ENCODE measurements at regions not wholly inside any gene's neighbourhood (a gene's known extent, or its start where the extent isn't known, plus 50 kb on each side); places are given as distances from the start of the nearest gene placed in this dataset.

DNA sequence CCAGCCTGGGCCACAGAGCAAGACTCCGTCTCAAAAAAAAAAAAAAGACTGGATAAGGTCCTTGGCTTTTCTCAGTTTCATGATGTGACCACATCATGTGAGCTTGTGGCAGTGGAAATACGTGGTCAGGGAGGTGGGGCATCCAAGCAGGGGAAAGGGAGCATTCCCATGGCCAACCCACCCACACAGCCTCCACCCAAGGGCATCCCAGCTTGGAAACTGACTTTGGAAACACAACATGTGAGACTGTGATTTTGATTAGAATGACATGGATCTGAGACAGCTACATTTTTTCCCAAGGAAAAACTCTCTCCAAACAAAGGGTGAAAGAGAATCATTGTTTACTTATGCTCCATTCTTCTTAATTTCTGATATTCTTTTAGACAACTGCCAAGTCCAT is 405.0 kb upstream of the ZNF507 start:
- no peak for DNase-seq (ENCODE audit: low read depth, low spot score)

DNA sequence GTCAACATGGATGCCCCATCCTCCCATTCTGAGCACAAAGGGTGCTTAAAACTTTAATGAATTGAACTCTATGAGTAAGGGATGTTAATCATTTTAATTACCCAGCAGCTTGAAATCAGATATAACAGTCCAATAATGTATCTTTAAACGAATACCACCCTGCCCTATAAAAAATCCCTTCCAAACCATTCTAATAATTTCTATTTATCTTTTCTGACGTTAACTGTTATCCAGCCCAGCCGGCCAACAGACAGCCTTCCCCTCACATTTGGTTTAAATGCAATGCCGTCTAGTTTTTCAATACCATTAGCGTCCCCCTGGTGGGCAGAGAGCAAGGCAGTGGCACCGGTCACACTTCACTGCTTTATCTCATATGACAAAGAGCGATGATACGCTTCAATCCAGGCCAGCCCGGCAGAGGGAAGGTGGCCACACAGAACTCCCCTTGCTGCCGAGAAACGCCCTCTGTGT is 402.2 kb upstream of the ZNF507 start:
- no peak for DNase-seq (ENCODE audit: low read depth, low spot score)

DNA sequence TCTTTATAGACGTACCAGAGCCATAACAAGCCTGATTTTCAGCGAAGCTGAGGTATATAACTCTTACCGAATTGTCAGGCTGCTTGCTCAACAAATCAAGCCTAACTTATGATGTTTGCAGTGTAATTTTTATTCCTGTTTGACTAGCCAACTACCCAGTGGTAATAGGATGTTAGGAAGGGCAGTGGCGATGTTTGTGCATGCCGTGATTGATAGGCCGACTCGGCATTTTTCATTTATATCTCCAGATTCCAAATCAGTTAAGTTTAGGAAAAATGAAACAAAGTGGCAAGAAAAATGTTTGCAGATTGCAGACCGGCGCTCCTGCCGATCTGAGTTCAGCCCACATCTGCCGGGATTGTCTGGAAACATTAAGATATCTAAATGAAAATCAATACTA is 401.6 kb upstream of the ZNF507 start:
- DNase-seq (ENCODE audit: low read depth, low spot score): no peak

DNA sequence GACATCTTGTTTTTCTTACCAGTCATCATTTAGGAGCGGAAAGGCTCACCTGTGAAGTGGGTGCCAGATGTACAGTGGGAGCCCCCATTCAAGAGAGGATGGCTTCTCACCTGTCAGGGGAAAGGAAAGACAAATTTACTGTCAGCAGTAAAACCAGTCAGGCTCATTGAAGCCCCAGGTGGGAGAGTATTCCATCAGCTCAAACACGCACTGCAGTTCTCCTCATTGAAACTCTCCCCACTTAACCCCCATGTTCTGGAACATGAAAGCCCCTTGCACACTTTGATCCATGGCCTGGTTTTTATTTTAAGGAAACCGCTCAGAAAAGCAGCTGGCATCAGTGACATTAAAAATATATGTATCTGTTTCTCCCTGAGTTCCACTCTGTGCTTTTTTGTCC is 401.1 kb upstream of the ZNF507 start:
- no peak for DNase-seq (ENCODE audit: low read depth, low spot score)

DNA sequence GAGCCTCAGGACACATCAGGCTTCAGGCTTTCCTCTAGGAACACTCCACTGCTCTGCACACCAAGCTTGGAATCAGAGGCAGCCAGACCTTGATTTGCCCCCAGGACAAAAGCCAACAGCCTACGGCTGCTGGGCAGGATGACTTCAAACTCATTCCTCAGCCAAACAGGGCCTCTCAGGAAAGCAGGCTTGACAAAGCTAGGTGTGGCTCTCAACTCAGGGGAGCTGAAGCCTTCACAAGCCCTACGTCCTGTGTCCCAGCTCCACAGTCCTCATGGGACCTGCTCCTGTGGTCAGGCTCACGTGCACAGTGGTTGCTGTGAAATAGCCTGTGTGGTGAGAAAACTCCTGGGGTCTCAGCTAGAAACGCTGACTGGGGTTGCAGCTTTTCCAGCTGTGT is 398.9 kb upstream of the ZNF507 start:
- no peak for DNase-seq (ENCODE audit: low read depth, low spot score)

DNA sequence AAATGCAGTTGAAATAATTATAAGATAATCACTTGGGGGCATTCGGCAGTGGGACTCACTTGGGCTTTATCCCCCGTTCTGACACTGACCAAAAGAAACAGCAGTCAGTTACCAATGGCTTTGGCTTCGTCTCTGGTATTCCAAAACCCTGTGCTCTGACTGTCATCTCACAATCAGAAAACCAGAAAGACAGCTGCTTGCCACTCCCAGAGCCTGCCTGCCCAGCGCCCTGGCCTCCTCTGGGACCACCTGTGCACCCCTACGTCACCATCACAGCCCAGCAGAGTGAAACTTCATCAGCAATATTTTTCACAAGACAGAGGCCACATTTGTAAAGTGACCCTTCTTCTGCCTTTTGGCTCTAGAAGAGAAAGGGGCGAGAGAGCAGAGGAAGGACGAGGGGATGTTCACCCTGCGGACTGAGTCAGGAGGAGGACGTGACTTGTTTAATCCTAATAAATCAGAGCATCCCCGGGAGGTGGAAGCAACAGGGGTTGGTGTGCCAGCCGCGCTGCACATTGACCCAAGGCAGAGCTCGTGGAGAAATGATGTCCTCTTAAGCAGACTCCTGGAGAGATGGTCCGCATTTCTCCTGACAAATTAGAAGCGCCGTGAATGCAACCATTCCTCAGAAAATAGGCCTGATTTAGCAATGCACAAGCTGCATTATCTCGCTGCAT is 397.8 kb upstream of the ZNF507 start:
- no peak for DNase-seq (ENCODE audit: low read depth, low spot score)

DNA sequence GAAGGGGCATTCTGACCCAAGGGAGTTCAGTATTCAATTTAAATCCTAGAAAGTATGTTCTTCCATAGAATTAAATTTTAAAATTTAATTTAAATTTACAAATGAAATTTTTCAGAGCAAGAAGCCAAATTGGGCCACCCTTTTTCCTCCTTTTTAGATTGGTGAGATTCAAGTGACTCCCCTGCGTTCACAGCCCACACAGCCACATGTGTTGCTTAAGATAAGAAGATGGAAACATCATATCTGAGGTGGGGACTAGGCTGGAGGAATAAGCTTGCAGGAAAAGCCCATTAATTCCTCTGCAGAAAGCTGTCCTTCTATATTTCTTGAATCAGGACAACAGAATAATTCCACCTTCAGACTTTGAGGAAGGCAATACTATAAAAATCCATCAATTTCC is 392.7 kb upstream of the ZNF507 start:
- no peak for DNase-seq (ENCODE audit: low read depth, low spot score)

DNA sequence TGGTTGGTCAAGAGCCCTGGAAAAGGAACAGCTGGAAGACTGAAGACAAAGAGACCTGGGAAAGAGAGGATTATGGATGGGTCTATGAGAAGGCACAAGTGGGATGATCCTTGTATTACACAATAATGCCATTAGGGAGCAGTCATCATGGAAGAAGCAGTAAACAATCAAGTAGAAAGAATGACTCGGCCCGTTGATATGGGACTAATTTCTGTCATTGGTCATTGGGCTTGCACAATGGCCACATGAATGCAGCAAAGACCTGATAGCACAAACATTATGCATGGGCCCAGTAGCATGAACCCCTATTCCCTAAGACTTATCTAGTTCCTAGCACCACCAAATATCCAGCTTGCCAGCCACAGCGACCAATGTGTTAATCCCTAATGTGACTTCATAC is 390.3 kb upstream of the ZNF507 start:
- no peak for DNase-seq (ENCODE audit: low read depth, low spot score)

DNA sequence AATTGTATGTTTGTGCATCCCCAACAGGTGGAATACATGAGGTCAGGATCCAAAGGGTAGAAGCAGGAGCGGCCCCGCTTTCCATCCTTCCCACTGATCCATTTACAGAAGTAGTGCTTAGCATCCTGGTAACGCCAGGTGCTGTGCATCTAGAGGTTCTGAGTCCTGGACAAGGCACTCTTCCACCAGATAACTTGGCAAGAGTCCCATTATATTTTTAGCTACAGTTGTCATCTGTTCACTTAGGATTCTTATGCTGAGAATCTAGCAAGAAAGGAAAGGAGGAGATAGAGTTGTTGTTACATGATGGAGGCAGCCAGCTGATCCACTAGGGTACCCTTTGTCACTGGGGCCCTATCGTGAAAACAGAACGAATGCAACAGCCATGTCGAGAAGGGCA is 389.5 kb upstream of the ZNF507 start:
- DNase-seq (ENCODE audit: low read depth, low spot score): no peak

DNA sequence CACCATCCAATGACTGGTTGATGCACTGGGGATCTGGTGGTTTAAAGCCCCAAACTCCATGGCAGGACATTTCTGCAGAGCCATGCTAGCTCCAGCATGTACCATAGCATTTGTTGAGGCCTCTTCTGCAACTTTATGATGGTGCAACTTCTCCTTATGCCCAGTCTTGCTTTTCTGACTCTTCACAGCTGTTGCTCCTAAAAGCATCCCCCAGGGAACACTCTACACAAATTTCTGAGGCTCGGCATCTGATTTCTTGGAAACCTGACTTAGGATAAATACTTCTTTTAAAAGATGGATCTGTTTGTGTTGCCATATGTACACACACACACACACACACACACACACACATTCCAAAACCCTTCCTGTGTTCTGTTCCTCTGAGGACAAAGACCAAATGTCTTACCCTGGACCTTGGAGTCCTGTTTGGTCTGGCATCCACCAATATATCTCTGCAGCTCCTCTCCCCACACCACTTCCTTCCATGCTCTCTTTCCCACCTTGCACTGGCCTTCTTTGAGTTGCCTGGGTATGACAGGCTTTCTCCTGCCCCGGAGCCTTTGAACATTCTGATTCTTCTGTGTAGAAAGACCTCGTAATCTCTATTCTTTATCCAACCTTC is 388.5 kb upstream of the ZNF507 start:
- DNase-seq (ENCODE audit: low read depth, low spot score): no peak

DNA sequence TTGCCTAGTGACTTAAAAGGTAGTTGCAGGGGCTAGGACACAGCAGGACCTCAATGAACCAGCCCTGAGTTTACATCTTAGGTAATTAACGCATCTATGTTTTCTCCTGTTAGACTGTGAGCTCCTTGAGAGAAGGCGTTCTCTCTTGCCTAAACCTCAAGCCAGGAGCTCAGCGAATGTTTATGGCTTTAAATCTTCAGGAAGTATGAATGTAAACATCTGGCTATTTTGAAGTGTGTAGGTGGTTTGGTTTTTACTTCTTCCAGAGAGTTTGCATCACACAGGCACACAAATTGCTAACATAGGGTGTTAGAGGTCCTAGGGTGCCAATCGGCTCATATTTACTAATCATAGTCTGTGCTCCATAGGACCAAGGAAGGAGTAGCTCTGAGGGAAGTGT is 387.7 kb upstream of the ZNF507 start:
- no peak for DNase-seq (ENCODE audit: low read depth, low spot score)

DNA sequence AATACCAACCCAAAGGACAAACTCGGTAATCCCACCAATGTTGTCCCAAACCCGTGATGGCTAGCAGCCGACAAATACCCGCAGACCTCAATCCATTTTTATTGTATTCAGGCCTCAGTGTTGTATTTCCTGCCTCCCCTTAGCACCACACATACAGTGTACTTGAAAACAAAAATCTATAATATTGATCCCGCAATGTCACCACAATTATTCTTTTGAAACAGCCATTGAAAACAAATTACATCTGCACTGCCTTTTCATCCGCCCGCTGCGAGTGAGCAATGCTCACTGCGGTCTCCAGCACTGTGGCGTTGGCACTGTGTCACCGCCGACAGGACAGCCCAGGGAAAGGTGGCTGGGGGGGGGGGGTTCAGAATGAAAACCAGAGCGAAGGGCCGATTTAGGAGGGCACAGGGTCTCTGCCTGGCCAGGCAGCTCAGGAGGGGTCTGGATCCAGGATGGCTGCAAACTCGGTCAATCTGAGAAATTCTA is 385.8 kb upstream of the ZNF507 start:
- no peak for DNase-seq (ENCODE audit: low read depth, low spot score)

DNA sequence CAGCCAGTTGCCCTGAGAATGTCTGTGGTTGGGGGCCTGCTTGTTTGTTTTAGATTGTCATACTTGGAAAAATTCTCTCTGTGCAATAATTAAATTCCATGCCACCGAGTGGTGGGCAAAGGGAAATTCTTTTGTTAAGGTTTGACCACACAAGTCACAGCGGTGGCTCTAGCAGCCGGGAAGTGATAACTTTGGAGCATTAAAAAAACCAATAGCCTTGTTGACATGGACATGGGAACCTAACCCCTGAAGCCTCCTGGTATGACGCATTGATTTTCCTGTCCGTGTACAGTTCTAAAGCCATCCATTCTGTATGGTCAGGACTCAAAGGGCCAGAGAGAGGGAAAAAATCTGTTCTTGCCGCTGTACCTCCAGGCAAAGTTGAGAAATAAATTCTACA is 384.9 kb upstream of the ZNF507 start:
- no peak for DNase-seq (ENCODE audit: low read depth, low spot score)

DNA sequence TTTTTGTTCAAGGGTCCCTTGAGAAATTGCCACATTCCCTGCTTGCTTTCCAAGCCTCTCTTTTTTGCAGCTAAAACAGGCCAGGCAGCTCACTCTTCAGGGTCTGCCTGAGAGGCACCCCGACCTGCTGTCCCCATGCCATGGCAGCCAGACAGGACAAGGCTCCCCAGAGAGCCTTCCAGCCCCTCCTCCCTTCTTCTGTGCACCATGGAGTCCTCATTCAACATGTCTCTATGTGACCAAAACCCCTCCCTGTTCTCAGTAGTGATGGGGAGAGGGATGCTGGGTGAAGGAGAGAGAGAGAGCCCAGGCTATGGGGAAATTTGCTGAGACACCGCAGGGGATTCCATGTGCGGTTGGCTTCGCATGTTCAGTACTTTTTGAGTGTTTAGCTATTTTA is 384.2 kb upstream of the ZNF507 start:
- no peak for DNase-seq (ENCODE audit: low read depth, low spot score)

DNA sequence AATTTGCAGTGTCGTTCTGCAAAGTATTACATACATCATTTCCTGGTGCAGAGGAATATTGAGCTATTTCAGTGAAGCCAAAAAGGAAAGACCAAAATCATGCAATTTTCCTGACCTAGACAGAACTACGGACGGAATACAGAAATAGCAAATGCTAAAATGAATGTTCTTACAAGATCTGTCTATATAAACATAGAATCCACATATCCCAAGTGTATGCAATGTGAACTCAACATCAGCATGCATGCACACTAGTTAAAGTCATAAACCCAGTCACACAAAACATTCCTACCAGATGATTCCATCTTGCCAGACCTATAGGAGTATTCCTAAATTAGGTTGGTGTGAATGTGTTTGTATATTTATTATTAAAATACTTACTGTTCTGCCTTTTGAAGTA is 383.7 kb upstream of the ZNF507 start:
- no peak for DNase-seq (ENCODE audit: low read depth, low spot score)

DNA sequence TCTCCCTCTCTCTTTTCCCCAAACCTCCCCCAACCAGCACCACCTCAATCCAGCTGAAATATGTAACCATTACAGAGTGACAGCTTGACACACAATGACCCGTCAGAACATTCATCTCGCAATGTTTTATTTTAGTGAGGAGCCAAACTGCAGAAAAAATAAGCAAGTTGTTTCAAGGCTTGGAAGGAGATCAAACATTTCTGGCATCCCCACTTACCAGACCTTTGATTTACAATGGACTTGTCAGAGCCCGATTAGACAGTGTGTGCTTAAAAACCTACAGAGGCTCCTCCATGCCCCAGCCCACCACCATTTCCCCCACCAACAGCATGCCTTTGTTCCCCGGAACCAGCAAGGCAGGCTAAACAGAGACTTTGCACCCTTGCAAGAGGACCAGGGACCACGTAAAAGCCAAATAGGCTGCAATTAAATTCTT is 382.8 kb upstream of the ZNF507 start:
- no peak for DNase-seq (ENCODE audit: low read depth, low spot score)

DNA sequence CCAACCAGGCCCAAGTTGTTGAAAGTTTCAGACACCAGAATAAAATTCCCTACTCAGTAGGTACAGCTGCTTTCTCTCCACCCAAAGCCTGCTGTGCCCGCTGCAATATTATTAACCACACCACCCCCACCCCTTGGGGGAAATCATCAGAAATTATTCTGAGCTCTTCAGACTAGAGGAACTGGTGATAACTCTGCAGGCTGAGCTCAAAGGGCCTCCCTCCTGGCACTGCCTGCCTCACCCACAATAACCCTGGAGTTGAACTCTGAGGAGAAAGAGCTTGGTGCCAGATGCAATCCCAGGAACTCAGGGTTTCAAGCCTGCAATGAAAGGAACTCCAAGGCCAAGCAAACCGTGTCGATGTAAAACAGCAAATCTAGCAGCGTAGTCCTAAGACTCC is 381.7 kb upstream of the ZNF507 start:
- no peak for DNase-seq (ENCODE audit: low read depth, low spot score)

DNA sequence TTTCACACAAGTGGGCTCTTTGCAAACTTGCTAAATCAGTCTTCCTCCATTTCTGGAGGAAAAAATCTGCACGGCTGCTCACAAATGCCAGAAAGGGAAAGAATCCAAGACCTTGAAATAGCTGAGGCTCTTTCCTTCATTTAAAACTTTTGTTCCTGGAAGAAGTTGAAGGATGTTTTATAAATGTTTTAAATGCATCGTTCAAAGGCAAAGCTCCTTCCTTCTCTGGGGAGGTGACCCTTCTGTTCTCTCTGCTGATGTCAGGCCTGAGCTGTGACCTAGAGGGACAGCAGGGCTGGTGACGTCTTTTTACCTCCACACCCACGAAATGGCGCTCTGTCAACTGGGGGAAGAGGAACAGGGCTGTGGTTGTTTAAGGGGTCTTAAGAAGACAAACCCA is 376.4 kb upstream of the ZNF507 start:
- DNase-seq (ENCODE audit: low read depth, low spot score): no peak

DNA sequence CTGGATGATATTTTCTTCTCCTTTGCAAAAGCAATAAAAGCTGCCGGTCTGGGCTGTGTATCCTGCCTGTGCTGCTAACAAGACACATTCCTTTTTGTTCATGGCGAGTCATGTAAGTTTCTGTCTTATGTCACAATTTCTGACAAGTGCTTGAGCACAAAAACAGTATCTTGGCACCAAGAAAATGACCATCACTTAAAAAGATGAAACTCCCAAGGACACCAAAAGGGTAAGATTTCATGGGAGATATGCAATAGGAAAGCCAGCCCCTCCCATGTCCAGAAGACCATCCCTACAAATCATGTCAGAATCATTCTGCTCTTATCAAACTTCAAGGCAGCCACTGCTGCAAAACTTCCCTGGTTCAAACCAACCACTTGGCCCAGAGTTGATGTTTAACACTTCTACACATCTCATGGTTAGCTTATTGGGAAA is 375.4 kb upstream of the ZNF507 start:
- DNase-seq (ENCODE audit: low read depth, low spot score): no peak

DNA sequence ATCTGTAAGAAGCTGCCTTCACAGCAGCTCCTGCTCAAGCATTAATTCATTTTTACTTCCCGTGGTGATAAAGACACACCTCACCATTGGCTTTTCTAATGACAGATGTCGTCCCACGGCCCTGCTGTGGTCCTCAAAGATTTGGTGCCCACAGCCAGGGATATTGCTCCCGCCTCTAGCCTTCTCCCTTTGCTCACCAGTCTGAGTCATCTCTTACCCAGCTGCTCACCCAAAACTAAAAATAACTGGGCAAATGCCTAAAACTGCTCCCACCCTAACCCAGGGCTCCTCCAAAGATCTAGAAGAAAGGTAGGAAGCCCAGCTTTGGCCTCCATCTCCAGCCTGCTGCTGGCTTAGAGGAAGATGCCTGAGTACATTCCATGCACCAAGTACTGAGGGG is 371.1 kb upstream of the ZNF507 start:
- no peak for DNase-seq (ENCODE audit: low read depth, low spot score)

DNA sequence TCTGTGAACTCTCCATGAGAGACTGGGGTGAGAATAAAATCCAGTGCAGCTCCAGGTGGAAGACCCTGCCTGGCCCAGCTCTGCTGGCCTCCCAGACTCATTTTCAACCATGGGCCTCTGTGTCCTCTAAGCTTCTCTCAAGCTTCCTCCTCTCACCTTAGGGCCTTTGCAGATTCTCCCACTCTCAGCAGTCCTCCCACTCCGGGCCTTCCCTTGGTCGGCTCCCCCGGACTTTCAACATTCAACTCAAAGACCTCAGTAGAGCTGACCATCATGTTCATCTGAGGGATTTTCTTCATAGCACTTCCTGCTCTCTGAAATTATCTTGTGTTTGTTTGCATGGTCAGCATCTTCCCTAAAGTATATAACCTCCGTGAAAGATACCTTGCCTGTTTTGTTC is 370.5 kb upstream of the ZNF507 start:
- no peak for DNase-seq (ENCODE audit: low read depth, low spot score)

DNA sequence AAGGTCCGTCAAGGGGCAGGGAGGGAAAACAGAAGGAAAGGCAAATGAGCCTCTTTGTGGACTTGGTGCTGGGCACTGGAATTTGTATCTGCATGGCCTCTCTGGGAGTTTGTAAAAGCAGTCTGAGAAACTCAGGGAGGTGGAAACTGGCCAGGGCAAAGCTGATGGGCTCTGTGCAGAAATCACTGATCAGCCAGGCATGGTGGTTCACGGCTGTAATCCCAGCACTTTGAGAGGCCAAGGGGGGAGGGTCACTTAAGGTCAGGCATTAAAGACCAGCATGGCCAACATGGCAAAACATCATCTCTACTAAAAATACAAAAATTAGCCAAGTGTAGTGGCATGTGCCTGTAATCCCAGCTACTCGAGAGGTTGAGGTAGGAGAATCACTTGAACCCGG is 369.9 kb upstream of the ZNF507 start:
- no peak for DNase-seq (ENCODE audit: low read depth, low spot score)

DNA sequence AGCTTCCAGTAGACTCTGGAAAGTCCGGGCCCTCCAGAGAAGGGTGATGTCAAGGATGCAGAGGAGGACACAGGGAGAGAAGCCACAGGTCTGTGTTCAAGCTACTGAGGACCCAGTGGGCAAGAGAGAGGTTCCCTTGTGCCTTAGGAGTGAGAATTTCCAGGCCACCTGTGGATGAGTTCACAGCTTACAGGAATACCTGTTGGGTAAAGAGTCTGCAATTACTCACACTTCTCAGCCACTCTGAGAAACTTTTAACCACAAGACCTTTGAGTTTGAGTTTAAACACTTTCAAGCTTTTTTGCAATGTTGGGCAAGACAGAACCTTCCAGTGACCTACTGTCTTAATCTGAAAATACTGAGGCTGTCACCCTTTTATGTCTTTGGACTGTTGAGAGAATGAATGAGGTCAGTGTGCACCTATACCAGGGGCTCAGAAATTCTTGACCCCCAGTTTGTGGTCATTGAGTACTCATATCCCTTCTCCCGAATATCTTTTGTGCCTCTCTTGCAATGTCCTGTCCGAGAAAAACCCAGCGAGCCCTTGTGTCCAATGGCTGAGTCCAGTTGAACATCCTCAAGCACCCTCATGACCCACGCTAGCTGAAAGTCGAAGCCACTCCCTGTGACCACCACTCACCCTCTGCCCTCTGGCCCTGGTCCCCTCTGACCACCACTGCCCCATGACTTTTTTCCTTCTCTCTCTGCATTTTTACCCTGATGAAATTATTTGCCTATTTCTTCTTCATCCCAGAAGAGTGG is 368.5 kb upstream of the ZNF507 start:
- no peak for DNase-seq (ENCODE audit: low read depth, low spot score)
